SK-N-SH (cell line): ENCODE measurements at regions not wholly inside any gene's neighbourhood (a gene's known extent, or its start where the extent isn't known, plus 50 kb on each side); places are given as distances from the start of the nearest gene placed in this dataset.

Source experiments
- CTCF ChIA-PET: fragments of 300-600, 350-600 bp; formaldehyde crosslinking; extraction: SDS; loops from one replicate; lab custom pipeline; 2021; lab: Yijun Ruan, JAX
- POLR2A ChIA-PET: fragments of 350-600 bp; sonication (Branson Sonifier 250); formaldehyde crosslinking; extraction: SDS; loops from one replicate; lab custom pipeline; 2020; ENCODE audit warnings: antibody characterized with exemption, inconsistent platforms; lab: Yijun Ruan, JAX
- DNase-seq: peaks from one replicate; pipeline ENCODE4 v3.0.0; 2012
- H2AFZ ChIP-seq: fragments of 200-600 bp; sonication (generic); 2 replicates; pipeline ENCODE4 v1.8.1; 2016; ENCODE audit warnings: antibody characterized with exemption, mild to moderate bottlenecking, low read depth
- H3F3A ChIP-seq: fragments of 200-600 bp; sonication (generic); replicated peaks from 2 replicates; pipeline ENCODE3; 2016; ENCODE audit warnings: antibody characterized with exemption, mild to moderate bottlenecking; ENCODE audit not compliant: insufficient read depth
- H3K27ac ChIP-seq, 2 experiments: fragments of 200-500 bp in 1 of 2; fragments of 200-600 bp in 1 of 2; sonication (Bioruptor generic) in 1 of 2; sonication (generic), shearing (Covaris generic) in 1 of 2; 2 replicates each; pipeline versions ENCODE4 v1.5.1 to v1.6.1; 2014 to 2016; ENCODE audit warnings: low read depth in 2 of 2, inconsistent platforms in 1 of 2, low read length in 1 of 2, mild to moderate bottlenecking in 1 of 2, mixed read lengths in 1 of 2
- H3K27me3 ChIP-seq: fragments of 200-600 bp; sonication (generic), shearing (Covaris generic); 2 replicates; pipeline ENCODE4 v1.6.1; 2016; ENCODE audit warnings: mixed run types; ENCODE audit not compliant: insufficient read depth
- H3K36me3 ChIP-seq, 2 experiments: fragments of 200-500 bp in 1 of 2; fragments of 200-600 bp in 1 of 2; sonication (Bioruptor generic) in 1 of 2; sonication (generic) in 1 of 2; replicated peaks in 1 of 2; 2 replicates each; pipeline versions ENCODE3 to v1.5.1; 2014 to 2016; ENCODE audit warnings: low read length in 1 of 2, mild to moderate bottlenecking in 1 of 2; ENCODE audit not compliant: insufficient read depth in 2 of 2, control insufficient read depth in 1 of 2
- H3K4me1 ChIP-seq, 2 experiments: fragments of 200-500 bp in 1 of 2; fragments of 200-600 bp in 1 of 2; sonication (Bioruptor generic) in 1 of 2; sonication (generic), shearing (Covaris generic) in 1 of 2; 2 replicates each; pipeline versions ENCODE4 v1.5.1 to v1.6.1; 2014 to 2016; ENCODE audit warnings: low read depth in 1 of 2, low read length in 1 of 2, mixed run types in 1 of 2; ENCODE audit not compliant: insufficient read depth in 2 of 2, control insufficient read depth in 1 of 2
- H3K4me2 ChIP-seq: fragments of 200-600 bp; sonication (generic), shearing (Covaris generic); 2 replicates; pipeline ENCODE4 v1.6.1; 2017; ENCODE audit warnings: mixed run types
- H3K4me3 ChIP-seq, 2 experiments: fragments of 200-500 bp in 1 of 2; fragments of 200-600 bp in 1 of 2; sonication (Bioruptor generic) in 1 of 2; sonication (generic), shearing (Covaris generic) in 1 of 2; 2 replicates each; pipeline versions ENCODE4 v1.5.1 to v1.8.1; 2014 to 2016; ENCODE audit warnings: low read depth in 2 of 2, inconsistent platforms in 1 of 2, low read length in 1 of 2, mild to moderate bottlenecking in 1 of 2, mixed read lengths in 1 of 2, moderate library complexity in 1 of 2
- H3K79me2 ChIP-seq: fragments of 200-600 bp; sonication (generic); 2 replicates; pipeline ENCODE4 v1.8.1; 2017; ENCODE audit warnings: mild to moderate bottlenecking; ENCODE audit not compliant: insufficient read depth
- H3K9ac ChIP-seq: fragments of 200-600 bp; sonication (generic); 2 replicates; pipeline ENCODE4 v1.6.1; 2017; ENCODE audit warnings: mixed run types
- H3K9me2 ChIP-seq: fragments of 200-600 bp; sonication (generic); 2 replicates; pipeline ENCODE4 v1.6.1; 2017; ENCODE audit warnings: mixed run types
- H3K9me3 ChIP-seq: fragments of 200-600 bp; sonication (generic); 2 replicates; pipeline ENCODE4 v1.6.1; 2017; ENCODE audit warnings: mixed run types, mild to moderate bottlenecking, moderate library complexity
- H4K20me1 ChIP-seq: fragments of 200-600 bp; sonication (generic); 2 replicates; pipeline ENCODE4 v1.6.1; 2017; ENCODE audit warnings: mild to moderate bottlenecking, mixed run types; ENCODE audit not compliant: insufficient read depth
- CHD2 ChIP-seq: fragments of 150-350 bp; IDR thresholded peaks from 2 replicates; pipeline ENCODE4 v1.6.1; 2018; ENCODE audit warnings: low read length; ENCODE audit not compliant: partially characterized antibody
- EZH2phosphoT487 ChIP-seq: fragments of 200-600 bp; sonication (generic); IDR thresholded peaks from 2 replicates; pipeline ENCODE4 v1.6.1; 2017; ENCODE audit warnings: low read depth, mixed run types, mild to moderate bottlenecking, antibody characterized with exemption, moderate library complexity, borderline replicate concordance
- FOSL2 ChIP-seq: IDR thresholded peaks from 2 replicates; pipeline ENCODE4 v1.4.0; 2012; ENCODE audit warnings: low read depth, mild to moderate bottlenecking, moderate library complexity, borderline replicate concordance
- FOXJ3 ChIP-seq: sonication (generic); formaldehyde crosslinking; IDR thresholded peaks from 2 replicates; pipeline ENCODE4 v1.5.1; 2020; ENCODE audit warnings: mild to moderate bottlenecking, missing genetic modification reagents
- FOXM1 ChIP-seq: IDR thresholded peaks from 2 replicates; pipeline ENCODE4 v1.4.0; 2012; ENCODE audit warnings: low read depth, mild to moderate bottlenecking
- GATA2 ChIP-seq: sonication (generic); formaldehyde crosslinking; IDR thresholded peaks from 2 replicates; pipeline ENCODE4 v1.5.0; 2020; ENCODE audit warnings: mild to moderate bottlenecking, missing genetic modification reagents
- JUND ChIP-seq: IDR thresholded peaks from 2 replicates; pipeline ENCODE4 v1.4.0; 2012
- MEF2A ChIP-seq: IDR thresholded peaks from 2 replicates; pipeline ENCODE4 v1.4.0; 2012; ENCODE audit warnings: low read depth, borderline replicate concordance
- MXI1 ChIP-seq: IDR thresholded peaks from 2 replicates; pipeline ENCODE4 v1.6.1; 2012; ENCODE audit warnings: mild to moderate bottlenecking, low read depth, low read length, improper control_type of control experiment
- NFIC ChIP-seq: IDR thresholded peaks from 2 replicates; pipeline ENCODE4 v1.4.0; 2012; ENCODE audit warnings: borderline replicate concordance
- NRF1 ChIP-seq: IDR thresholded peaks from 2 replicates; pipeline ENCODE4 v1.6.1; 2012; ENCODE audit warnings: low read depth, mild to moderate bottlenecking, low read length
- RAD21 ChIP-seq: IDR thresholded peaks from 2 replicates; pipeline ENCODE4 v1.6.1; 2012; ENCODE audit warnings: mild to moderate bottlenecking, low read length
- RCOR1 ChIP-seq: fragments of 150-350 bp; IDR thresholded peaks from 2 replicates; pipeline ENCODE4 v1.6.1; 2017; ENCODE audit warnings: antibody characterized with exemption, low read length
- SMC3 ChIP-seq: IDR thresholded peaks from 2 replicates; pipeline ENCODE4 v1.6.1; 2012; ENCODE audit warnings: low read depth, low read length, improper control_type of control experiment
- TAF1 ChIP-seq: IDR thresholded peaks from 2 replicates; pipeline ENCODE4 v1.6.1; 2012; ENCODE audit warnings: low read depth, mild to moderate bottlenecking, low read length, moderate library complexity, borderline replicate concordance
- TEAD4 ChIP-seq: IDR thresholded peaks from 2 replicates; pipeline ENCODE4 v1.4.0; 2012; ENCODE audit warnings: mild to moderate bottlenecking, borderline replicate concordance; ENCODE audit not compliant: insufficient read depth
- USF2 ChIP-seq: fragments of 150-350 bp; IDR thresholded peaks from 2 replicates; pipeline ENCODE4 v1.6.1; 2017; ENCODE audit warnings: antibody characterized with exemption, low read length, low read depth, borderline replicate concordance
- whole genome bisulfite sequencing: methylation state at CpG from one replicate; pipeline ENCODE4 v1.1.6; 2017; ENCODE audit warnings: low lambda C conversion rate; 5-methylcytosine and 5-hydroxymethylcytosine counted together
- TF ChIP-seq, protein P1 (sequence below): IDR thresholded peaks from 2 replicates; pipeline ENCODE4 v1.4.0; 2012; ENCODE audit warnings: low read depth, borderline replicate concordance
- TF ChIP-seq, protein P2 (sequence below): IDR thresholded peaks from 2 replicates; pipeline ENCODE4 v1.4.0; 2012; ENCODE audit warnings: low read depth
- TF ChIP-seq, protein P3 (sequence below): fragments of 200-600 bp; sonication (generic); IDR thresholded peaks from 2 replicates; pipeline ENCODE4 v1.6.1; 2017; ENCODE audit warnings: antibody characterized with exemption, mild to moderate bottlenecking, moderate library complexity

DNA sequence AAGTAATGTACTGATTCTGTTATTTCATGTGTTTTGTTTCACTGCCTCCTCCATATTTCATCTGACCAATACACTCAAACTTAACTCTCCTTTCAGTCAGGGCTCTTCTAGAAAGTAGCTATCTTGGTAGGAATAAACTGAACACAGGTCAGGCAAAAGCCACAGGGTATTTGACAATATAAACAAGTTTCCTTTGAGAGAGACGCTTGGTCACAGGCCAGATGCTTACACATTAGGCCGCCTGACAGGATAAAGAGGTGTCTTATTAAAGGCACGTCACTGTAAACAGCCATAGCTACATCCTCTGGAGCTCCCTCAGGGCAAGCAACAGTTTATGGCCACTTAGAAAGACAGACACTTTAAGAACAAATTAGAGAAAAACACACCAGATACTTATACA is 607.5 kb downstream of the SLC6A15 start:
- no peaks in the 10 kb centered on the region for H4K20me1 ChIP-seq
- CTCF ChIA-PET, result interaction anchor here (1.5 kb wide), 1 partner anchor 537 kb away, joined by 3 read pairs; no protein-coding TSS in a partner anchor
- no peak for TF ChIP-seq TEAD4
- no peak for TF ChIP-seq MXI1
- TF ChIP-seq EZH2phosphoT487, result no peak
- TF ChIP-seq RCOR1, result no peak
- no peak for TF ChIP-seq SMC3
- no peak for TF ChIP-seq TAF1
- TF ChIP-seq FOXM1, result no peak
- no peak for TF ChIP-seq NRF1
- TF ChIP-seq FOXJ3 (CRISPR knock-in tag), result no peak
- TF ChIP-seq NFIC, result no peak
- TF ChIP-seq CHD2, result no peak
- no peak for TF ChIP-seq MEF2A
- TF ChIP-seq, protein P1, sequence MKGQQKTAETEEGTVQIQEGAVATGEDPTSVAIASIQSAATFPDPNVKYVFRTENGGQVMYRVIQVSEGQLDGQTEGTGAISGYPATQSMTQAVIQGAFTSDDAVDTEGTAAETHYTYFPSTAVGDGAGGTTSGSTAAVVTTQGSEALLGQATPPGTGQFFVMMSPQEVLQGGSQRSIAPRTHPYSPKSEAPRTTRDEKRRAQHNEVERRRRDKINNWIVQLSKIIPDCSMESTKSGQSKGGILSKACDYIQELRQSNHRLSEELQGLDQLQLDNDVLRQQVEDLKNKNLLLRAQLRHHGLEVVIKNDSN, result no peak
- TF ChIP-seq JUND, result no peak
- TF ChIP-seq, protein P2, sequence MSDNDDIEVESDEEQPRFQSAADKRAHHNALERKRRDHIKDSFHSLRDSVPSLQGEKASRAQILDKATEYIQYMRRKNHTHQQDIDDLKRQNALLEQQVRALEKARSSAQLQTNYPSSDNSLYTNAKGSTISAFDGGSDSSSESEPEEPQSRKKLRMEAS, result no peak
- TF ChIP-seq, protein P3, sequence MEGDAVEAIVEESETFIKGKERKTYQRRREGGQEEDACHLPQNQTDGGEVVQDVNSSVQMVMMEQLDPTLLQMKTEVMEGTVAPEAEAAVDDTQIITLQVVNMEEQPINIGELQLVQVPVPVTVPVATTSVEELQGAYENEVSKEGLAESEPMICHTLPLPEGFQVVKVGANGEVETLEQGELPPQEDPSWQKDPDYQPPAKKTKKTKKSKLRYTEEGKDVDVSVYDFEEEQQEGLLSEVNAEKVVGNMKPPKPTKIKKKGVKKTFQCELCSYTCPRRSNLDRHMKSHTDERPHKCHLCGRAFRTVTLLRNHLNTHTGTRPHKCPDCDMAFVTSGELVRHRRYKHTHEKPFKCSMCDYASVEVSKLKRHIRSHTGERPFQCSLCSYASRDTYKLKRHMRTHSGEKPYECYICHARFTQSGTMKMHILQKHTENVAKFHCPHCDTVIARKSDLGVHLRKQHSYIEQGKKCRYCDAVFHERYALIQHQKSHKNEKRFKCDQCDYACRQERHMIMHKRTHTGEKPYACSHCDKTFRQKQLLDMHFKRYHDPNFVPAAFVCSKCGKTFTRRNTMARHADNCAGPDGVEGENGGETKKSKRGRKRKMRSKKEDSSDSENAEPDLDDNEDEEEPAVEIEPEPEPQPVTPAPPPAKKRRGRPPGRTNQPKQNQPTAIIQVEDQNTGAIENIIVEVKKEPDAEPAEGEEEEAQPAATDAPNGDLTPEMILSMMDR, result no peak
- no peak for TF ChIP-seq RAD21
- TF ChIP-seq, all 33 proteins: peak for 0
- 88% methylated on average over 3 of the region's 3 CpGs for WGBS
- Histone ChIP-seq H3K4me1 (no peaks in the 10 kb centered on the region; a peak in 1 of 4 replicates), H2AFZ (no peak overlapping the region), H3K9me3 (no peaks in the 10 kb centered on the region; the same call in 1 of the 2 replicates), H3K4me3 (no peak overlapping the region), H3K4me2 (no peak overlapping the region), H3K27me3 (no peaks in the 10 kb centered on the region), H3F3A (no peaks in the 10 kb centered on the region), H3K36me3 (no peaks in the 10 kb centered on the region), H3K9ac (no peak overlapping the region), H3K9me2 (no peaks in the 10 kb centered on the region), H3K27ac (no peak overlapping the region), H3K79me2 (no peaks in the 10 kb centered on the region)
- DNase-seq, result no peak
- POLR2A ChIA-PET, result no interaction called here

DNA sequence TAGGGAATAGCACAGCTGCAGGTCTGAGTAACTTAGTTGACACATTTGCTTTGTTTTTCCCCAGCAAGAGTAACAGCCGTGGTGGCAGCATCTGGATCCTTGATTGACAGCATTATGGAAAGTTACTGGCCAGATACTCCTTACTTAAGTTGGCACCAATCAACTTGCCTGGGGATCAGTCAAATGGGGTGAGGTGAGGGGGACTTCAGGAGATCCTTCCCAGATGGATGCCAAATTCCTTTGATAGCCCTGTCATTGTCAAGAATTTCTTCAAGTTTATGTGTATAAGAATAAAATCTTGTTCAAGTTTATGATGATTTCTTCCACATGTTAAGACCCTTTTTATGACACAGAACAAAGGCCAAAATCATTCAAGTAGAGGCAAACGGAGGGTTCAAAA is 618.4 kb downstream of the SLC6A15 start:
- no peak overlapping the region for H3K4me2 ChIP-seq
- H3K9ac ChIP-seq, result no peak overlapping the region
- no peaks in the 10 kb centered on the region for H3K9me2 ChIP-seq
- no peak overlapping the region for H2AFZ ChIP-seq
- WGBS, result 75% methylated on average over 2 of the region's 2 CpGs
- DNase-seq, result no peak
- CTCF ChIA-PET, result no interaction called here
- H3K79me2 ChIP-seq, result no peaks in the 10 kb centered on the region
- POLR2A ChIA-PET, result no interaction called here
- H4K20me1 ChIP-seq, result no peaks in the 10 kb centered on the region
- no peaks in the 10 kb centered on the region for H3K36me3 ChIP-seq
- H3K4me1 ChIP-seq, result peaks cover 4 to 5% of the 10 kb centered on the region in 2 experiments; a peak in 2 of 4 replicates
- no peak overlapping the region; a peak in 1 of 4 replicates for H3K27ac ChIP-seq
- no peaks in the 10 kb centered on the region for H3K9me3 ChIP-seq
- H3K27me3 ChIP-seq, result no peaks in the 10 kb centered on the region
- H3F3A ChIP-seq, result no peaks in the 10 kb centered on the region
- no peak overlapping the region for H3K4me3 ChIP-seq
- TF ChIP-seq FOSL2 (no peak), FOXM1 (no peak), USF2 (no peak), GATA2 (CRISPR knock-in tag) (no peak)
- TF ChIP-seq, protein P1, result no peak
- TF ChIP-seq, protein P3, result no peak
